ENCODE measurements at regions not wholly inside any gene's neighbourhood (a gene's known extent, or its start where the extent isn't known, plus 50 kb on each side); places are given as distances from the start of the nearest gene placed in this dataset.

- peaks cover 6% of the 10 kb centered on the region for H3K27me3 Mint-ChIP-seq (ENCODE audit: insufficient read depth)
- WGBS, 2 experiments (ENCODE audit: insufficient coverage in 1 of 2, insufficient read length in 1 of 2) = 82 to 89% methylated on average over 3 of the region's 3 CpGs
- Histone ChIP-seq H3K36me3 (ENCODE audit: control insufficient read depth, insufficient read depth, low read length) (no peaks in the 10 kb centered on the region), H3K9ac (ENCODE audit: extremely low read depth, low read length, poor library complexity, severe bottlenecking) (no peak overlapping the region), H3K4me1 (ENCODE audit: control insufficient read depth, insufficient read depth, low read length) (no peaks in the 10 kb centered on the region), H3K4me3 (ENCODE audit: low read length) (no peak overlapping the region), H3K27ac (ENCODE audit: low read depth, low read length) (peak overlapping the region; percentile 24), H3K27me3 (ENCODE audit: control insufficient read depth, insufficient read depth, low read length, poor library complexity, severe bottlenecking) (no peaks in the 10 kb centered on the region), H3K9me3 (ENCODE audit: control insufficient read depth, low read length) (no peaks in the 10 kb centered on the region)
- H3K4me3 Mint-ChIP-seq = no peak overlapping the region
- H3K27ac Mint-ChIP-seq = no peak overlapping the region
- no peak for TF ChIP-seq CTCF (conservative IDR thresholded peaks at IDR 0.05)
- peaks cover 10% of the 10 kb centered on the region for H3K4me1 Mint-ChIP-seq
- no peaks in the 10 kb centered on the region for H3K9me3 Mint-ChIP-seq
- no peaks in the 10 kb centered on the region for H3K36me3 Mint-ChIP-seq (ENCODE audit: low read depth)
- DNase-seq = no peak
Observed at GRCh38 chr2:8234253-8234652, 447.6 kb upstream of the ID2 start.

- H3K9me3 Mint-ChIP-seq = no peaks in the 10 kb centered on the region
- WGBS, 2 experiments (ENCODE audit: insufficient coverage in 1 of 2, insufficient read length in 1 of 2) = 90 to 95% methylated on average over 10 to 13 of the region's 13 CpGs
- H3K4me1 Mint-ChIP-seq = peaks cover 10% of the 10 kb centered on the region
- peak overlapping the region; percentile 45 for H3K27ac ChIP-seq (ENCODE audit: low read depth, low read length)
- H3K4me1 ChIP-seq (ENCODE audit: control insufficient read depth, insufficient read depth, low read length) = no peaks in the 10 kb centered on the region
- no peaks in the 10 kb centered on the region for H3K27me3 ChIP-seq (ENCODE audit: control insufficient read depth, insufficient read depth, low read length, poor library complexity, severe bottlenecking)
- no peak overlapping the region for H3K4me3 ChIP-seq (ENCODE audit: low read length)
- no peak for TF ChIP-seq CTCF (conservative IDR thresholded peaks at IDR 0.05)
- H3K9ac ChIP-seq (ENCODE audit: extremely low read depth, low read length, poor library complexity, severe bottlenecking) = no peak overlapping the region
- DNase-seq = no peak
- no peaks in the 10 kb centered on the region for H3K9me3 ChIP-seq (ENCODE audit: control insufficient read depth, low read length)
- H3K4me3 Mint-ChIP-seq = no peak overlapping the region
- no peaks in the 10 kb centered on the region for H3K36me3 ChIP-seq (ENCODE audit: control insufficient read depth, insufficient read depth, low read length)
- no peaks in the 10 kb centered on the region for H3K36me3 Mint-ChIP-seq (ENCODE audit: low read depth)
- peaks cover 6% of the 10 kb centered on the region for H3K27me3 Mint-ChIP-seq (ENCODE audit: insufficient read depth)
- no peak overlapping the region for H3K27ac Mint-ChIP-seq
Observed at GRCh38 chr2:8234757-8235374, 447.0 kb upstream of the ID2 start.

- H3K4me1 ChIP-seq (ENCODE audit: control insufficient read depth, insufficient read depth, low read length) = no peaks in the 10 kb centered on the region
- Mint-ChIP-seq H3K27ac (no peak overlapping the region), H3K9me3 (no peaks in the 10 kb centered on the region), H3K27me3 (ENCODE audit: insufficient read depth) (peaks cover 6% of the 10 kb centered on the region), H3K4me3 (no peak overlapping the region), H3K4me1 (peaks cover 10% of the 10 kb centered on the region), H3K36me3 (ENCODE audit: low read depth) (no peaks in the 10 kb centered on the region)
- no peaks in the 10 kb centered on the region for H3K27me3 ChIP-seq (ENCODE audit: control insufficient read depth, insufficient read depth, low read length, poor library complexity, severe bottlenecking)
- H3K27ac ChIP-seq (ENCODE audit: low read depth, low read length) = no peak overlapping the region
- H3K9ac ChIP-seq (ENCODE audit: extremely low read depth, low read length, poor library complexity, severe bottlenecking) = no peak overlapping the region
- DNase-seq = no peak
- no peak for TF ChIP-seq CTCF (conservative IDR thresholded peaks at IDR 0.05)
- 100% methylated on average over 1 of the region's 1 CpG for WGBS, 2 experiments (ENCODE audit: insufficient coverage in 1 of 2, insufficient read length in 1 of 2)
- no peaks in the 10 kb centered on the region for H3K36me3 ChIP-seq (ENCODE audit: control insufficient read depth, insufficient read depth, low read length)
- H3K9me3 ChIP-seq (ENCODE audit: control insufficient read depth, low read length) = no peaks in the 10 kb centered on the region
- no peak overlapping the region for H3K4me3 ChIP-seq (ENCODE audit: low read length)
Observed at GRCh38 chr2:8235419-8235818, 446.4 kb upstream of the ID2 start.

Data from endodermal cell (in vitro differentiated cells).